Spleen (tissue), 11 donors: ENCODE measurements at regions not wholly inside any gene's neighbourhood (a gene's known extent, or its start where the extent isn't known, plus 50 kb on each side); places are given as distances from the start of the nearest gene placed in this dataset.

Source experiments
- DNase-seq: peaks from one replicate; pipeline ENCODE4 v3.0.0-alpha.2; 2020
- H3K27ac ChIP-seq, 8 donors: fragments of 200-600 bp; sonication (generic) in 7 of 8; 1 replicate in 4 of 8; 2 replicates in 4 of 8; pipeline versions ENCODE4 v1.5.0 to v1.8.0; 2016 to 2021; ENCODE audit warnings: inconsistent platforms in 4 of 8, mild to moderate bottlenecking in 4 of 8, moderate library complexity in 1 of 8
- H3K27me3 ChIP-seq, 7 donors: fragments of 200-600 bp; sonication (generic) in 6 of 7; replicated peaks in 1 of 7; 1 replicate in 4 of 7; 2 replicates in 3 of 7; pipeline versions ENCODE4 v1.5.0 to v1.8.0; 2016 to 2021; ENCODE audit warnings: inconsistent platforms in 3 of 7, mild to moderate bottlenecking in 1 of 7
- H3K36me3 ChIP-seq, 6 donors: fragments of 200-600 bp; sonication (generic) in 5 of 6; 1 replicate in 4 of 6; 2 replicates in 2 of 6; pipeline versions ENCODE4 v1.5.0 to v1.8.0; 2016 to 2021; ENCODE audit warnings: inconsistent platforms in 2 of 6
- H3K4me1 ChIP-seq, 6 donors: fragments of 200-600 bp; sonication (generic) in 5 of 6; 1 replicate in 3 of 6; 2 replicates in 3 of 6; pipeline versions ENCODE4 v1.5.0 to v1.8.0; 2016 to 2021; ENCODE audit warnings: inconsistent platforms in 3 of 6
- H3K4me3 ChIP-seq, 8 donors: fragments of 200-600 bp; sonication (generic) in 7 of 8; 1 replicate in 4 of 8; 2 replicates in 4 of 8; pipeline versions ENCODE4 v1.5.0 to v1.8.0; 2016 to 2021; ENCODE audit warnings: inconsistent platforms in 4 of 8, mild to moderate bottlenecking in 4 of 8, moderate library complexity in 2 of 8
- H3K9me3 ChIP-seq, 8 donors: fragments of 200-600 bp; sonication (generic) in 7 of 8; 1 replicate in 4 of 8; 2 replicates in 4 of 8; pipeline versions ENCODE4 v1.5.0 to v1.8.0; 2016 to 2021; ENCODE audit warnings: inconsistent platforms in 4 of 8
- CTCF ChIP-seq, 11 experiments: fragments of 200-600 bp in 7 of 11; fragments of 450-650 bp in 4 of 11; sonication (generic) in 4 of 11; IDR thresholded peaks in 8 of 11; conservative IDR thresholded peaks in 3 of 11; 1 replicate in 7 of 11; 2 replicates in 4 of 11; pipeline versions ENCODE4 v1.4.0 to v1.8.0; 2016 to 2021; ENCODE audit warnings: antibody characterized with exemption in 11 of 11, inconsistent platforms in 4 of 11, mild to moderate bottlenecking in 1 of 11
- POLR2A ChIP-seq, 3 donors: fragments of 450-650 bp; IDR thresholded peaks; one replicate each; pipeline ENCODE4 v1.5.1; 2017; ENCODE audit warnings: antibody characterized with exemption in 3 of 3, mild to moderate bottlenecking in 1 of 3
- POLR2AphosphoS5 ChIP-seq, 3 donors: sonication (generic); formaldehyde crosslinking; IDR thresholded peaks; one replicate each; pipeline ENCODE4 v1.5.1; 2017; ENCODE audit warnings: antibody characterized with exemption in 3 of 3
- WGBS, 5 donors: extraction: QIAGEN DNeasy Blood & Tissue Kit in 3 of 5; methylation state at CpG; one replicate each; pipeline versions ENCODE4 v1.1.5 to v1.1.7; 2013 to 2018; 5-methylcytosine and 5-hydroxymethylcytosine counted together
- intact Hi-C: fragments of 100-400 bp; cut with DNase I; formaldehyde crosslinking; loops from one replicate; pipeline ENCODE4 v1.15.0; 2023; ENCODE audit warnings: low total_unique reads
- donor health status: healthy with polysubstance abuse.
- donor health status: DM: no; HTN: no; CAD: no; lungs with moderate emphysema.
- donor health status: DM: no; HTN: no; CAD: no.
- donor health status: Bipolar disorder and iron deficiency.
- donor health status: healthy.
- donor health status: DM: no; HTN: no; CAD: no.
- donor health status: DM: yes; HTN: yes; CAD: no.

- no peaks in the 10 kb centered on the region for H3K36me3 ChIP-seq
- no peak for DNase-seq
- WGBS, 5 donors, result 73 to 90% (median 83%) methylated on average over 2 of the region's 2 CpGs
- TF ChIP-seq POLR2A (IDR thresholded peaks at IDR 0.05) (no peak), CTCF (IDR thresholded peaks at IDR 0.05 in 8 of 11, conservative IDR thresholded peaks at IDR 0.05 in 3 of 11) (no peak), POLR2AphosphoS5 (IDR thresholded peaks at IDR 0.05) (no peak)
- no peak overlapping the region for H3K27ac ChIP-seq
- no peaks in the 10 kb centered on the region for H3K9me3 ChIP-seq
- H3K4me3 ChIP-seq, result no peak overlapping the region
- no peaks in the 10 kb centered on the region for H3K27me3 ChIP-seq
- intact Hi-C loops, result no loop called here
- H3K4me1 ChIP-seq, result no peaks in the 10 kb centered on the region
These were observed 146.2 kb downstream of the AKAP11 start for GRCh38 chr13:42418184-42418583.

- H3K9me3 ChIP-seq, result peaks cover 0 to 8% (median 3%) of the 10 kb centered on the region in 8 donors
- H3K27ac ChIP-seq, result no peak overlapping the region
- DNase-seq, result no peak
- no peaks in the 10 kb centered on the region for H3K36me3 ChIP-seq
- no peaks in the 10 kb centered on the region for H3K27me3 ChIP-seq
- intact Hi-C loops, result no loop called here
- no peaks in the 10 kb centered on the region for H3K4me1 ChIP-seq
- WGBS, 5 donors, result 57 to 72% (median 65%) methylated on average over 2 of the region's 2 CpGs
- no peak for TF ChIP-seq POLR2AphosphoS5 (IDR thresholded peaks at IDR 0.05)
- TF ChIP-seq POLR2A (IDR thresholded peaks at IDR 0.05), result no peak
- TF ChIP-seq CTCF (IDR thresholded peaks at IDR 0.05 in 8 of 11, conservative IDR thresholded peaks at IDR 0.05 in 3 of 11), result no peak
- H3K4me3 ChIP-seq, result no peak overlapping the region
These were observed 148.4 kb downstream of the AKAP11 start for GRCh38 chr13:42420304-42420703.

GRCh38 chr13:42422681-42423080 is 150.7 kb downstream of the AKAP11 start:
- Histone ChIP-seq H3K27me3 (no peaks in the 10 kb centered on the region), H3K36me3 (no peaks in the 10 kb centered on the region), H3K9me3 (peaks cover 0 to 8% (median 3%) of the 10 kb centered on the region in 8 donors), H3K4me1 (no peaks in the 10 kb centered on the region), H3K4me3 (no peak overlapping the region), H3K27ac (no peak overlapping the region)
- TF ChIP-seq POLR2A (IDR thresholded peaks at IDR 0.05) (no peak), CTCF (IDR thresholded peaks at IDR 0.05 in 8 of 11, conservative IDR thresholded peaks at IDR 0.05 in 3 of 11) (no peak), POLR2AphosphoS5 (IDR thresholded peaks at IDR 0.05) (no peak)
- intact Hi-C loops, result no loop called here
- 89 to 95% (median 93%) methylated on average over 2 of the region's 2 CpGs for WGBS, 5 donors
- no peak for DNase-seq

GRCh38 chr13:42424182-42424581 is 149.8 kb upstream of the TNFSF11 start:
- 88 to 99% (median 91%) methylated on average over 2 of the region's 2 CpGs for WGBS, 5 donors
- H3K27me3 ChIP-seq, result no peaks in the 10 kb centered on the region
- no peak overlapping the region for H3K4me3 ChIP-seq
- no peak for DNase-seq
- TF ChIP-seq CTCF (IDR thresholded peaks at IDR 0.05 in 8 of 11, conservative IDR thresholded peaks at IDR 0.05 in 3 of 11) (no peak), POLR2AphosphoS5 (IDR thresholded peaks at IDR 0.05) (no peak), POLR2A (IDR thresholded peaks at IDR 0.05) (no peak)
- H3K27ac ChIP-seq, result no peak overlapping the region
- H3K36me3 ChIP-seq, result no peaks in the 10 kb centered on the region
- no peaks in the 10 kb centered on the region for H3K4me1 ChIP-seq
- peaks cover 0 to 8% (median 3%) of the 10 kb centered on the region in 8 donors for H3K9me3 ChIP-seq
- intact Hi-C loops, result no loop called here
